ENCODE measurements at regions not wholly inside any gene's neighbourhood (a gene's known extent, or its start where the extent isn't known, plus 50 kb on each side); places are given as distances from the start of the nearest gene placed in this dataset.

GRCh38 chr3:110680450-110680849 is 391.2 kb upstream of the NECTIN3 start:
- TF ChIP-seq POLR2A (IDR thresholded peaks at IDR 0.05; ENCODE audit: low read depth, low read length) (no peak), POLR2AphosphoS5 (IDR thresholded peaks at IDR 0.05; ENCODE audit: low read depth, low read length) (no peak)

Measured in GM12892 (cell line).